Muscle of arm (tissue), 1 donor: ENCODE measurements at regions not wholly inside any gene's neighbourhood (a gene's known extent, or its start where the extent isn't known, plus 50 kb on each side); places are given as distances from the start of the nearest gene placed in this dataset.
"Not testable (repeated sequence)": the region's sequence is repeated elsewhere in the genome, so short reads cannot be mapped to it uniquely, and the experiment has no call there.

Experiments used
- DNase-seq: peaks from one replicate; pipeline ENCODE4 v3.0.0-alpha.2; 2013

- DNase-seq, result peak; percentile 9
Measured at GRCh38 chr3:153372326-153372725, 210.3 kb downstream of the RAP2B start.

GRCh38 chr3:153373606-153374005 is 211.6 kb downstream of the RAP2B start:
- DNase-seq, result peak; percentile 15

- not testable (repeated sequence) for DNase-seq
Measured at GRCh38 chr3:153378366-153378765, 216.3 kb downstream of the RAP2B start.

GRCh38 chr3:153379516-153379915 is 217.5 kb downstream of the RAP2B start:
- DNase-seq, result no peak

DNA sequence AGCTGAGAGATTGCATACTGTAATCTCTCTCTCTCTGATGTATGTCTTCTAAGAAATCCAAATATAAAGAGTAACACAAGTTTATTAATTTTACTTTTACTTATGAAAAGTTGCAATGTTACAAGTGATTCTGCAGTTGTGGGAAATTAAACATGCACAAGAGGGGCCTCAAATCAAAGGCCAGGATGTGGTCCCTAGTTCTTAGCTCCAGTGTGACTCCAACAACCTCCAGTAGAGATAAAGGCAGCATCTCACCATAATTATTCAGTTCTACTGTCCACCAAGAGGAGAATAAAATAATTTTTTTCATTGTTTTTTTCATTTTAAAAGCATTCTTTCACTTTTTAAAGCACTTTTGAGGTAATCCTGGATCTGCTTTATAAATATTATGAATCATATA is 223.3 kb downstream of the RAP2B start:
- DNase-seq, result no peak

DNA sequence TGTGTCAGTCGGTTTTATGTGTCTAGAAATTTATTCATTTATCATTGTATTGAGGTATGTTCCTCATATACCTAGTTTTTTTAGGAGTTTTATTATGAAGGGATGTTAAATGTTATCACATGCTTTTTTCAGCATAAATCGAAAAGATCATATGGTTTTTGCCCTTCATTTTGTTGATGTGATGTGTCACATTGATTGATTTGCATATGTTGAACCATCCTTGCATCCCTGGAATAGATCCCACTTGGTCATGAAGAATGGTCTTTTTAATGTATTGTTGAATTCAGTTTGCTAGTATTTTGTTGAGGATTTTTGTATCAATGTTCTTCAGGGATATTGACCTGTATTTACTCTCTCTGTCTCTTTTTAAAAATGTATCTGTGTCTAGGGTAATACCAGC is 230.3 kb downstream of the RAP2B start:
- DNase-seq, result no peak

GRCh38 chr3:153394017-153394416 is 232.0 kb downstream of the RAP2B start:
- no peak for DNase-seq

DNA sequence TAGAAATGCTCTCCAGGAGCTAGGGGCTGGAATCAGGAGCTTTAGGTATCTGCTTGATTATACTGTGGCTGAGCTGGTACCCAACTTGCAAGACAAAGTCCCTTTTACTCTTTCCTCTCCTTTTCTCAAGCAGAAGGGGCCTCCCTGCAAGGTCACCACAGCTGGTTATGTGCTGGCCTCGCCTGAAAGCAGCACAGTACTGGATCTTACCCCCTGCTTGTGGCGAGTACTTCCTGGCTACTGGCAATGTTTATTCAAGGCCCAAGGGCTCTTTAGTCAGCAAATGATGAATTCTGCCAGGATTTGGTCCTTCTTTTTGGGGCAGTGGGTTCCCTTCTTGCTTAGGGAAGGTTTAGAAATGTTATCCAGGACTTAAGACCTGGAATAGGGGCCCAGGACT is 234.6 kb downstream of the RAP2B start:
- no peak for DNase-seq

DNA sequence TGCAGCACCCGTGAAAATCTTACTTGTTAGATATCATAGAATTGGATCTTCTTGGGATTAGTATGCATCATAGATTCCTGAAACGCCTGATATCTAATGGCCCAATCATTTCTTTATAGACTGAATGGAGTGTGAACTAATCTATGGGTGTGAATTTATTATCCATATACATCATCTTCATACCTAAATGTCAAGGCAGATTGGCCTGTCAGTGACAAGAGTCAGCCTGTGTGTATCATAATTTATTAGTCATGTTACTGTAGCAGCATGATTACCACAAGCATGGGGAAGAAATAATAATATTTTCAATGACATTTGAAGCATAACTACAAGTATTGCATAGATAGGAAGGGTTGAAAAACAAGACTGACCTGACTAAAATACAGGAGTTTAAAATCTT is 235.8 kb downstream of the RAP2B start:
- DNase-seq, result no peak

DNA sequence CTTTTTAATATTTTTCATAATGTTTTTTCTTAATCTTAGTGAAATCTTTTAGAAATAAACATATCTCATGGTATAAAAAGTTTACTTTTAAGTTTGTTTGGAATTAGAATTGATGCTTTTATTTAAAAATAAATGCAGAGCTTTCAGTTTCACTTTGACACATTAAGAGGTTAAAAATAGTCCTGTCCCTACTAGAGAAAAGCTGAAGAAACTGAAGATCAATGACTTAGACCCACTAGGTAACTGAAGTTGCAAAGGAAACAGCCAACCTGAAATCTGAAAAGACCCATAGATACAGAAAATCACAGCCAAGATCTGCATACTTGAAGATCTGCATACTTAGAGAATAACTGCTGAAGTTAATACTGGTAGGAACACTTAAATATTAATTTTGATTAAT is 237.6 kb downstream of the RAP2B start:
- no peak for DNase-seq

DNA sequence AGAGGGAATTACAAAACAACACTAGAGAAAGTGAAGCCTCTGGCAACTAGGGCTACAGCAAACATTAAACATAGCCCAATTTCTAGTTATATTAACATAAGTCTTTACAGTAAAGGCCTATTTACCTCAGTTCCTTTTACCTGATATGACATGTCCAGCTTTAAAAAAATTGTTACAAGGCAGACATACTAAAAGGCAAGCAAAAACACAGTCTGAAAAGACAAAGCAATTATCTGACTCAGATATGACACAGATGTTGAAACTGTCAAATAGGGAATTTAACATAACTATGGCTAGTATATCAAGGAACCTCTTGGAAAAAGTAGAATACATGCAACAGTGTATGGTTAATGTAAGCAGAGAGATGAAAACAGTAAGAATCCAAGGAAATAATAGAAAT is 238.6 kb downstream of the RAP2B start:
- DNase-seq, result no peak

DNA sequence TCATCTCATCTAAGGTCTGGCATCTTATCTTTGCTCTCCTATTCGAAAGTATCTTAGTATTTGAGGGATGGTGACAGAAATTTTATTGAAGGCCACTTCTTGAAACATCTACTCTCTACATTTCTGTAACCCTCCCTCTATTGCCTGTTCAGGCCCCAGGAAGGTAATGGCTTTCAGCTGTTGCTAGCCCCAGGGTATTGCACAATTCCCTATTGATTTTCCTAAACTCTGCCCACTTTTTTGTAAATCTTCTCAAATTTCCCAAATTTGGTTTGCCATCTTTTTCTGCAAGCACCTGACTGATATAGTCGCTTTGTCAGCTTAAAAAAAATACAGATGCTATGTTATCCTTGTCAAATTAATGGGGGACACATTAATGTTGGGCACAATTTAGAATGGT is 242.1 kb downstream of the RAP2B start:
- no peak for DNase-seq

DNA sequence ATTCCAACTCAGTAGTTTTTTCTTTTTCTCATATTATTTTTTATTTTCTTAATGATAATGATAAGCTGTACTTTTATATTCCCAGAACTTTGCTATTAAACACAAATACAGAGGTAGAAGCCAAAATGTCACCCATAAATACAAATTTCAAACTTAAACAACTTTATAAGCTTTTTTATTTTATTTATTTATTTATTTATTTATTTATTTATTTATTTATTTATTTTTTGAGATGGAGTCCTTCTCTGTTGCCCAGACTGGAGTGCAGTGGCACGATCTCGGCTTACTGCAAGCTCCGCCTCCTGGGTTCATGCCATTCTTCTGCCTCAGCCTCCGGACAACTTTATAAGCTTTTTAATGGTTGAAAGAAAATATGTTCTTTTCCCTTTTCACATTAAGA is 243.3 kb downstream of the RAP2B start:
- DNase-seq, result not testable (repeated sequence)

- no peak for DNase-seq
Measured at GRCh38 chr3:153410517-153410916, 248.5 kb downstream of the RAP2B start.

- no peak for DNase-seq
Measured at GRCh38 chr3:153414982-153415381, 253.0 kb downstream of the RAP2B start.

DNA sequence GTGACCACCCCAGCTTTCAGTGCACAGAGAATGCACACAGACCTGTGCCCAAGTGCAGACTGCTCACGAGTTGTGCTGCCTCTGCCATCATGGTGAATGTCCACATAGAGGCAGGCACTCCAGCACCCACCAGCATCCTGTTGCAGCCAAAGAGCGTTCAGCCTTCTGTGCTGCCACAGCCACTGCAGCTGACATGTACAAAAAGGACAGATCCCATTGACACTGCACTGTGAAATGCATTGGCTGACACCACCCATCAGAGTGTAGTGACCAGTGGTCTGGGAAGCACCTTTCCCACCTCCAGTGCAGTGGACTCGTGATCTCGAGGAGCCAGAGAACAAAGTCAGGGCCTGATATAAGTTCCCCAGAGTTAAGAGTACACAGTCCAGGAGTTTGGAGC is 260.3 kb downstream of the RAP2B start:
- no peak for DNase-seq

- DNase-seq, result not testable (repeated sequence)
Measured at GRCh38 chr3:153423820-153424219, 261.8 kb downstream of the RAP2B start.

- no peak for DNase-seq
Measured at GRCh38 chr3:153426344-153426743, 264.3 kb downstream of the RAP2B start.

- no peak for DNase-seq
Measured at GRCh38 chr3:153426803-153427202, 264.8 kb downstream of the RAP2B start.

GRCh38 chr3:153429821-153430220 is 267.8 kb downstream of the RAP2B start:
- no peak for DNase-seq

GRCh38 chr3:153431076-153431475 is 269.1 kb downstream of the RAP2B start:
- DNase-seq, result no peak

DNA sequence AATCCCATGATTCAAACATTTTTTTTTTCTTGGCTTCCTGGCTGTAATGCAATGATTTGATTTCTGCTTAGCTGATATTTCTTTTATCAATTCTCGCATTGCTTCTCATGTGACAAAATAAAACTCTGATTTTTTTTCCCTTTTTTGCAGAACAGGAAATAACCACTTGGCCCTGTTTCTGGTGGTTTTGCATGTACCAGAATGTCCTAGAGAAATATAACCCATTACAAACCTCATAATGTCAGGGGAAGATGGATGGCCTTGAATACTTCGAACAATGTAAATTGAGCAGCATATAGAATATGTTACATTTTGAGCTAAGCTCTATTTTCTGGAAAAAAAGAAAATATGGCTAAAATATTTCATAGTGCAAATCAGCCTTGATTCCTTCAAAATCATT is 275.6 kb downstream of the RAP2B start:
- no peak for DNase-seq

- DNase-seq, result no peak
Measured at GRCh38 chr3:153438271-153438670, 276.2 kb downstream of the RAP2B start.

GRCh38 chr3:153439780-153440179 is 277.8 kb downstream of the RAP2B start:
- DNase-seq, result no peak

- no peak for DNase-seq
Measured at GRCh38 chr3:153440311-153440710, 278.3 kb downstream of the RAP2B start.
